ENCODE measurements at regions not wholly inside any gene's neighbourhood (a gene's known extent, or its start where the extent isn't known, plus 50 kb on each side); places are given as distances from the start of the nearest gene placed in this dataset.

DNA sequence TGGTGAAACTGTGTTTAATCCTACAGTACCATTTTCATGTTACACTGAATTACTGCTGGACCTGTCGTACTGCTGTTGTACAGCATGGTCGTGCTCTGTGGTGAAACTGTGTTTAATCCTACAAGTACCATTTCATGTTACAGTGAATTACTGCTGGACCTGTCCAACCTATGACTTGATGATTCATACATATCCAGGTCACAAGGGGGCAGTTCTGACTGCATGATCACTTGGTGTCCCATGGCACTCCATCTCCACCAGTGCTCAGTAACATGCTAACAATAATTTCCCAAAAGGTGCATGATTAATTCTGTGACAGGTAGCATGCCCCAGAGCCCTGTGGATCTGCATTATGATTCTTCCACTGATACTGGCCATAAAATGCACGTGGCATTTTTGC, 101.6 kb downstream of the ADCYAP1 start:
- TF ChIP-seq POLR2A (IDR thresholded peaks at IDR 0.05; ENCODE audit: extremely low read depth, insufficient read length) (no peak), MYC (IDR thresholded peaks at IDR 0.05; ENCODE audit: low read depth, low read length) (no peak)
- TF ChIP-seq, protein P1, sequence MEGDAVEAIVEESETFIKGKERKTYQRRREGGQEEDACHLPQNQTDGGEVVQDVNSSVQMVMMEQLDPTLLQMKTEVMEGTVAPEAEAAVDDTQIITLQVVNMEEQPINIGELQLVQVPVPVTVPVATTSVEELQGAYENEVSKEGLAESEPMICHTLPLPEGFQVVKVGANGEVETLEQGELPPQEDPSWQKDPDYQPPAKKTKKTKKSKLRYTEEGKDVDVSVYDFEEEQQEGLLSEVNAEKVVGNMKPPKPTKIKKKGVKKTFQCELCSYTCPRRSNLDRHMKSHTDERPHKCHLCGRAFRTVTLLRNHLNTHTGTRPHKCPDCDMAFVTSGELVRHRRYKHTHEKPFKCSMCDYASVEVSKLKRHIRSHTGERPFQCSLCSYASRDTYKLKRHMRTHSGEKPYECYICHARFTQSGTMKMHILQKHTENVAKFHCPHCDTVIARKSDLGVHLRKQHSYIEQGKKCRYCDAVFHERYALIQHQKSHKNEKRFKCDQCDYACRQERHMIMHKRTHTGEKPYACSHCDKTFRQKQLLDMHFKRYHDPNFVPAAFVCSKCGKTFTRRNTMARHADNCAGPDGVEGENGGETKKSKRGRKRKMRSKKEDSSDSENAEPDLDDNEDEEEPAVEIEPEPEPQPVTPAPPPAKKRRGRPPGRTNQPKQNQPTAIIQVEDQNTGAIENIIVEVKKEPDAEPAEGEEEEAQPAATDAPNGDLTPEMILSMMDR (IDR thresholded peaks at IDR 0.05; ENCODE audit: low read depth, low read length) = no peak
- TF ChIP-seq, protein P2, sequence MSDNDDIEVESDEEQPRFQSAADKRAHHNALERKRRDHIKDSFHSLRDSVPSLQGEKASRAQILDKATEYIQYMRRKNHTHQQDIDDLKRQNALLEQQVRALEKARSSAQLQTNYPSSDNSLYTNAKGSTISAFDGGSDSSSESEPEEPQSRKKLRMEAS (IDR thresholded peaks at IDR 0.05; ENCODE audit: low read depth, low read length) = no peak
